NCI-H446 (cell line): ENCODE measurements at regions not wholly inside any gene's neighbourhood (a gene's known extent, or its start where the extent isn't known, plus 50 kb on each side); places are given as distances from the start of the nearest gene placed in this dataset.

Experiments used
- DNase-seq, 2 experiments: peaks; one replicate each; lab custom pipeline; 2025; lab: John Stamatoyannopoulos, UW

GRCh38 chr14:94887591-94887990, 117.7 kb upstream of the GSC start:
- no peak for DNase-seq

DNA sequence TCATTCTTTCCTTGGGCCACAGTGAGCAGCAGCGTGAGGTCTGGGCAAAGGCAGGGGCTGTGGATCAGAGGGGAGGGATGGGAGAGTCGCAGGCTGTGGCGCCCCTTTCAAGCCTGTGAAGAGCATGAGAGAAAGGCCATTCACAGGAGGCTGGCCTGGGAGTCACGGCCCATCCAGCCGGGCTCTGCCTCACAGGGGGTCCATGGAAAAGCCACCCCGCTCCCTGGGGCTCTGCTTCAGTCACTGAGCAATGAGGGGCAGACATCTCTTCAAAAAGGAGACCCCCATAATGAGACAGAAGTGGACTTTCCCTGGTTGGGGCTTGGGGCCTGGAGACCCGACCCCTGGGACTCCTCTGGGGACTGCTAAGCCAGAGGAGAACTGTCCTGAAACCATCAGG, 117.0 kb upstream of the GSC start:
- no peak for DNase-seq

DNA sequence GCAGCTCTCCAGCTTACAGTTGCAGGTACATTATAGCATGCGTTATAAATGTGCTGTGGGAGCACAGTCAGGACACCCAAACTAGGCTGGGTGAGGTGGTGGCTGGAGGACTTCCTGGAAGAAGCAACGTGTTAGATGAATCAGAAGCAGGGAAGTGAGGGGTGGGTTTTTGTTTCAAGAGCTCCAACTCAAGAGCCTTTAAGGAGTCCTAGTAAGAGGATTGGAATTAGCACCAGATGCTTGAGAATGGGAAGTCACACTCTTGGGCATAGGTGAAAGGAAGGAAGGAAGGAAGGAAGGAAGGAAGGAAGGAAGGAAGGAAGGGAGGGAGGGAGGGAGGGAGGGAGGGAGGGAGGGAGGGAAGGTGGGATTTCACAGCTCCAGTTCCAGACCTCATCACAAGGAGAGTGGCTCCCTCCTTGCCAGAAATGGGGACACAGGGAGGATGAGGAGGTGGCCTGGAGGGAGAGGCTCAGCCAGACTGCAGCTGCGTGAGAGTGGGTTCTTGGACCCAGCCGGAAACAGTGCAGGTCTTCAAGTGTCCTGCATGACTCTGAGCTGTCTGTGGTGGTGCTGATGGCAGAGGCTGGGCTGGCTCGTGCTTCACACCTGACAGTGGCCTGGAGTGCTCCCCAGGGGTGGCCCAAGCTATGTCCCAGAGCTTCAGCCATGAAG, 115.7 kb upstream of the GSC start:
- no peak for DNase-seq

- DNase-seq = no peak
Observed at GRCh38 chr14:94884616-94885230, 114.8 kb upstream of the GSC start.

- no peak for DNase-seq
Observed at GRCh38 chr14:94882401-94882800, 112.5 kb upstream of the GSC start.

GRCh38 chr14:94880876-94881275, 111.0 kb upstream of the GSC start:
- DNase-seq = no peak

GRCh38 chr14:94880106-94880505, 110.2 kb upstream of the GSC start:
- no peak for DNase-seq

DNA sequence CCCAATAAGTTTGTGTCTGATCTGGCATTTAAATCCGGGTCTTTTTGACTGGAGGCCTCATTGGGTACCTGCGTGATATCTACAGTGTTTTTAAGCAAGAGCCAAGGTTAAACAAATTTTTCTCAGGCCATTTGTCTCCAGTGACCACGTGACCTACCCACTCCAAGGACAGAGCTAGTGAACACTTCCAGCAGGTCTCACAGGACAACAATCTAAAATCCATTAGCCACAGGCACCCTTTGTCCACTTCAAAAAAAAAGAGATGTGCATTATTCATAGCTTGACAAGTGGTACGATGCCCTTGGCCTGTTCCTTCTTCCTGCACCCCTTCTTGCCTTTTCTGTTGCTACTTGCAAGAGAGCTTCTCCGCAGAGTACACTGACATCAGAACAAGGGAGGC, 109.6 kb upstream of the GSC start:
- no peak for DNase-seq

- no peak for DNase-seq
Observed at GRCh38 chr14:94876306-94876705, 106.4 kb upstream of the GSC start.

- DNase-seq = no peak
Observed at GRCh38 chr14:94875256-94875655, 105.3 kb upstream of the GSC start.

DNA sequence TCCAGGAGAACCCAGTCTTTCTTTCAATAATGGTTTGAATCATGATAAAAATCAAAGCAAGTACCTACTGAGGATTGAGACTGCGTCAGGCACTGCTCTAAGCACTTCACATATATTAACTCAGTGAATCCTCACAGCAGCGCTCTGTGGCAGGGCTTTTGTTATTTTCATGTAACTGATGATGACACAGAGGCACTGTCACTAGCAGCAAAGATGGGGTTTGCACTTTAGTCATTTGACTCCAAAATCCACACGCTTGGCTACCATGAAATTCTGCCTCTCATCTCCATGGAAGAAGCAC, 98.8 kb upstream of the GSC start:
- no peak for DNase-seq

DNA sequence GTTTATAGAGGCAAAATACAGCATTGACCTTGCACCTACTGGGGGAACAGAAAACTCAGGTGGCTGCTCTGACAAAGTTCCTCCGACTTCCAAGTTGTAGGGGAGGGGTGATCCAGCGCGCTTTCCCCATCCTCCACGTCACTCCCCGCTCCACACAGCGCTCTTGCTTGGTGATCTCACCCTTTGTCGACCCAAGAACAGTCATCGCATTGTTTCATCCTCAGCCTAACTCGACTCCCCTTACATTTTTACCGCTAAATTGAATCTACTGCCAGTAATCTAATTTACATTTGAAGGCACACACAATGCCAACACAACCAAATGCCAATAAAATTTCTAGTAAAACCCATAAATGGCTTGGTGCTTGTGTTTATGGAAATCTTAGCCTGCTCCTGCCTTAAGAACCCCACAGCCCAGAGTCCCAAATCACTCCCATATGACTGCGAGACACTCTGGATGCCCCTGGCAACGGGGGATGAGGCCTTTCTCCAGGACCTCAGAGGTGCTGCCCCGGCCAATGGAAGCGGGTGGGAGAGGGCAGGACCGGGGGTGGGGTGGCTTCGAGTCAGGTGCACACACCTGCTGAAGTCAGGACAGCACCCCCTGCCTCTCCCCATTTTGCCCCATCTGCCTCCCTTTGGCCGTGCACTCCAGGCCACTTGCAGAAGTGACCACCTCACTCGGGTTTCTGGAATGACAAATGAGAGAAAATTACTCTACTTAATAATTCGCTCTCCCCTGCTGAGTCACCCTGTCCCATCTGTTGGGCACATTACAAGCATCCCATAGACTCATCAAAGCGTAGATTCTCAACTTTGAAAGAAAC, 98.2 kb upstream of the GSC start:
- no peak for DNase-seq

- DNase-seq = no peak
Observed at GRCh38 chr14:94867209-94867608, 97.3 kb upstream of the GSC start.

- no peak for DNase-seq
Observed at GRCh38 chr14:94864387-94865195, 94.7 kb upstream of the GSC start.

- no peak for DNase-seq
Observed at GRCh38 chr14:94863366-94863765, 93.5 kb upstream of the GSC start.

DNA sequence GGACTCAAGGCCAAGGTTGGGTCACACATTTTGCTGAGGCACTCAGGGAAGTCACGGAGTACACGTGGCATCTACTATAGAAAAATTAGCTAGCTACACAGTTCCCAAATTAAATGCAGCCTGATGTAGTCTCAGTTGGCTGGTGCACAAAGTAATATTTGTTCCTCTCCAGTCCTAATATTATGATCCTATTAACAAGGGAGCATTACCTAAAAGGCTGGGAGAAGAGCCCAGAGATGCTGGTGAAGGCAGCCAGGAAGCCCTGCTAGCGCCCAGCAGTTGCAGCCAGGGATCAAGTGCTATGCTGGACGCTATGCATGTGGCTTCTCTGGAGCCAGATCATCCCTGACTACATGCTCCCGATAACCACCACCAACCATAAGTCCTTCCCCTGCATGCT, 88.0 kb upstream of the GSC start:
- DNase-seq = no peak

DNA sequence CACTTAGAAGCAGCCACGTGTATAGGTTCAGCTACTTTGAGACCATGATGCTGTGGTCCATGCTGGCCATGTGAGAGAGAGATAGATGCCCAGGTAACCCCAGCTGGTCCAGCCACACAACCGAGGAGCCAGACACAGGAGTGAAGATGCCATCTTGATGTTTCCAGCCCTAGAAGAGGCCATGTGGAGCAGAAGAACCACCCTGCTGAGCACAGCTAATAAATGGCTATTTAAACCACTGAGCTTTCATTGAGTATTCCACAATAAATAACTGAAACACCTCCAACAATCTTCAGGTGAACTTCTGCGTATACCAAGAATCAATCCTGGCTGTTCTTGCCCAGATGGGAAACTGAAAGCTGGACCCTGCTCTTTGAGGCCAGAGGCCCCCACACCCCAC, 84.0 kb upstream of the GSC start:
- no peak for DNase-seq

DNA sequence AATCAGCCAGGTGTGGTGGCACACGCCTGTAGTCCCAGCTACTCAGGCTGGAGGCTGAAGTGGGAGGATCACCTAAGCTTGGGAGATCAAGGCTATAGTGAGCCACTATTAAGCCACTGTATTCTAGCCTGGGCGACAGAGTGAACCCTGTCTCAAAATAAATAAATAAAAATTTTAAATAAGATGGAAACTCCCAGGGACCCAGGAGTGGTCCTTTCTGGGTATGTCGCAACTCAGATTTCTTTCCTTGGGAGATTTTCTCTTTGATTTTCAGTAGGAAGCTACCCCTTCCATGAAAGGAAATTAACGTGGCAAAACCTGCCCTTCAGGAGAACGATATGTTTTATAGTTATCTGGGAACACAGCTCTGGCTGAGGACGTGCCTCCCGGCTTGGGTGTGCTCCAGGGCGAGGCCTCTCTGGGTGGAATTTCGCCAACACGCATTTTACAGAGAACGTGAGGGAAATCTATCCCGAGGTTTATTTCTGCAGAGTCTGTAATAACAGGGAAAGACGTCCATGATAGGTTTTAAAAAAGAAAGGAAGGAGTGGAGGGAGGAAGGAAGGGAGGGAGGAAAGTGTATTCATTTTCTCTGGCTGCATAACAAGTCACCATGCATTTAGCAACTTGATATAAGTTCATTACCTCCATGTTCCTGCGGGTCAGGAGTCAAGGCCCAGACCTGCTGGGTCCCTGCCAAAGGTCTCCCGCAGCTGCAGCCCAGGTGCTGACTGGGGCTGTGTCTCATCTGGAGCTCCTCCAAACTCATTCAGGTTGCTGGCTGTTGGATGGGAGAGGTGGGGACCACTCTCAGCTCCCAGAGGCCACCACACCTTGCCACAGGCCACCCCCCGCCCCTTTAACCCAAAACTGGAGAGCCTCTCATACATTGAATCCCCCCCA, 80.6 kb upstream of the GSC start:
- no peak for DNase-seq

GRCh38 chr14:94844593-94845152, 74.8 kb upstream of the GSC start:
- DNase-seq = no peak

DNA sequence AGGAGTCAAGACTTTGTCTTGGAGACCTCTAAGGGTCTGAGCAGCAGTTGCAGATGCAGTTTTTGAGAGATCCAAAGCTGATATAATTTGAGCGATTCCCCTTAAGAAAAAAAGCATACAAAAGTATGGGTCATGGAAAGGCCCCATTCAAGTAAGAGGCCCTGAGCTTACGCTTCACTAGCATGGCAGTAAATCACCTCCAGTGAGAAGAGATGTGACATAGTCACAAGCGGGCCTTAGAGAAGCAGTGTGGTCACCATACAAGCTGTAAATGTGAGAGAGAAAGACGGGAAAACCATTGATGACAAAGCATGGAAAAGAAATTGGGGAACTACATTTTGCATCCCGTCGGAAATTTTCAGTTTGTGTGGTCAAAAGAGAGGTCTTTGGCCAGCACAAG, 70.6 kb upstream of the GSC start:
- no peak for DNase-seq

DNA sequence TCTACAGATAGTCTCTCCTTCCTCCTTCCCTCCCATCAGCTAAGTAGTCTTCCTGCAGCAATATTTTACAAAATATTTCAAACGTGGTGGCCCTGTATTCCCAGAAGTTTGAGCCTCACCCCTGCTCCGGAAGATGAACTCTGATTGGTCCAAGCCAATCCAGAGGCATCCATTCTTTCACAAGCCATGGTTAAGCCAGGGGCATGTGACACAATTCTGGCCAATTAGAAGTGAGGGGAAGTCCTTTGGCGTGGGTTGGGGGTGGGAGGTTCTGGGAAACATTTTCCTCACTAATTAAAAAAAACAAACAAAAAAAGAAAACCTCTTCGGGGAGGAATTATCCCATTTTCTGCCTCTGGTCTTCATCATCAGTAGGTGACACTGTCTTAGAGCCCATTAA, 69.4 kb upstream of the GSC start:
- DNase-seq = no peak
